ENCODE measurements at regions not wholly inside any gene's neighbourhood (a gene's known extent, or its start where the extent isn't known, plus 50 kb on each side); places are given as distances from the start of the nearest gene placed in this dataset.

DNA sequence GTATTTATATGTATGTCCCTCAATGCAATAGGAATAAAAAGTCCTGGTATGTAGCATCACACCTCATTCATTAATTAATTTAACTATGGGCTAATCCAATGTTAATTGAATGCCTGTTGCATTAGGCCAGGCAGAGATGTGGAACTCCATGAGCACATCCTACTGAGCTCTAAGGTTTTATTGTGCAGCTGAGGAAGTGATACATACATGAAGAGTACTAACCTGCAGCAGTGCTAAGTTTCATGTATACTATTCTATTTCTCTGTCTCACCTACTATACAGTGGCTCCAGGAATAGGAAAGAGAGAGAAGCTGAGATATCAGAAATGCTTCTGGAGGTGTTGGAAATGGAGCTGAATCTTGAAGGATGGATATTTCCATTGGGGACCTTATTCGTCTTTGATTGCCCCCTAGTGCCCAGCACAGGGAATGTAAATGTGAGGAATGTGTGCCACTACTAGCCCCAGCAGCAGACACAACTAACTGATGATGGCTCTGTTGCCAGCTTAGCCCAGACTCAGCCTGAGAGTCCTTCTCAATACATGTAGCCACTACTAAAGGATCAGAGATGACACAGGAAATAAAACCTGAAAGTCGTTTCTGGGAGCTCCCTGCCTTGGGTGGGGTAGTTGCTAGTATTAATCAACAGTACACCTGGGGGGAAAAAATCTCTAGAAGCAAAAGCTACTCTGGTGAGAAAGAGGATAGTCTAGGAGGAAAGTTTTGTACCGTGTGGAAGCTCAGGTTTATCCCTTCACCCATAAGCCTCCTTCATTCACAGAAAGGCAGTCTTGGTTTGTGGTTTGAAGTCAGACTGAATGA is 173.3 kb upstream of the FOXD3 start:
- Histone ChIP-seq H3K27me3 (peaks cover 3% of the 10 kb centered on the region), H3K9me3 (no peaks in the 10 kb centered on the region), H3K36me3 (no peaks in the 10 kb centered on the region), H3K4me1 (no peaks in the 10 kb centered on the region), H3K27ac (no peak overlapping the region), H3K4me3 (no peak overlapping the region)
- WGBS, result 21% methylated on average over 3 of the region's 3 CpGs
- no peak for TF ChIP-seq POLR2A (IDR thresholded peaks at IDR 0.05)
- TF ChIP-seq, protein P1, sequence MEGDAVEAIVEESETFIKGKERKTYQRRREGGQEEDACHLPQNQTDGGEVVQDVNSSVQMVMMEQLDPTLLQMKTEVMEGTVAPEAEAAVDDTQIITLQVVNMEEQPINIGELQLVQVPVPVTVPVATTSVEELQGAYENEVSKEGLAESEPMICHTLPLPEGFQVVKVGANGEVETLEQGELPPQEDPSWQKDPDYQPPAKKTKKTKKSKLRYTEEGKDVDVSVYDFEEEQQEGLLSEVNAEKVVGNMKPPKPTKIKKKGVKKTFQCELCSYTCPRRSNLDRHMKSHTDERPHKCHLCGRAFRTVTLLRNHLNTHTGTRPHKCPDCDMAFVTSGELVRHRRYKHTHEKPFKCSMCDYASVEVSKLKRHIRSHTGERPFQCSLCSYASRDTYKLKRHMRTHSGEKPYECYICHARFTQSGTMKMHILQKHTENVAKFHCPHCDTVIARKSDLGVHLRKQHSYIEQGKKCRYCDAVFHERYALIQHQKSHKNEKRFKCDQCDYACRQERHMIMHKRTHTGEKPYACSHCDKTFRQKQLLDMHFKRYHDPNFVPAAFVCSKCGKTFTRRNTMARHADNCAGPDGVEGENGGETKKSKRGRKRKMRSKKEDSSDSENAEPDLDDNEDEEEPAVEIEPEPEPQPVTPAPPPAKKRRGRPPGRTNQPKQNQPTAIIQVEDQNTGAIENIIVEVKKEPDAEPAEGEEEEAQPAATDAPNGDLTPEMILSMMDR (IDR thresholded peaks at IDR 0.05), result peak in 1 of 2 donors; percentile 26
- no peak for TF ChIP-seq POLR2AphosphoS5 (IDR thresholded peaks at IDR 0.05)
- no peak for TF ChIP-seq EP300 (IDR thresholded peaks at IDR 0.05)
- DNase-seq (ENCODE audit: low spot score in 2 of 2), result no peak

GRCh38 chr1:63152572-63152971 is 169.8 kb upstream of the FOXD3 start:
- TF ChIP-seq EP300 (IDR thresholded peaks at IDR 0.05), result no peak
- TF ChIP-seq, protein P1 (IDR thresholded peaks at IDR 0.05), result no peak
- no peak for TF ChIP-seq POLR2A (IDR thresholded peaks at IDR 0.05)
- TF ChIP-seq POLR2AphosphoS5 (IDR thresholded peaks at IDR 0.05), result no peak
- Histone ChIP-seq H3K36me3 (no peaks in the 10 kb centered on the region), H3K4me3 (no peak overlapping the region), H3K27ac (no peak overlapping the region), H3K4me1 (no peaks in the 10 kb centered on the region), H3K27me3 (peaks cover 3% of the 10 kb centered on the region), H3K9me3 (no peaks in the 10 kb centered on the region)
- DNase-seq (ENCODE audit: low spot score in 2 of 2), result no peak
- 42% methylated on average over 3 of the region's 3 CpGs for WGBS

- H3K27ac ChIP-seq, result no peak overlapping the region
- no peak for DNase-seq (ENCODE audit: low spot score in 2 of 2)
- H3K9me3 ChIP-seq, result no peaks in the 10 kb centered on the region
- H3K4me1 ChIP-seq, result no peaks in the 10 kb centered on the region
- no peak overlapping the region for H3K4me3 ChIP-seq
- H3K27me3 ChIP-seq, result no peaks in the 10 kb centered on the region
- WGBS, result 83% methylated on average over 2 of the region's 2 CpGs
- no peaks in the 10 kb centered on the region for H3K36me3 ChIP-seq
- TF ChIP-seq EP300 (IDR thresholded peaks at IDR 0.05) (no peak), POLR2A (IDR thresholded peaks at IDR 0.05) (no peak), POLR2AphosphoS5 (IDR thresholded peaks at IDR 0.05) (no peak)
- TF ChIP-seq, protein P1 (IDR thresholded peaks at IDR 0.05), result no peak
These were observed 166.9 kb upstream of the FOXD3 start for GRCh38 chr1:63155437-63155836.

- TF ChIP-seq POLR2A (IDR thresholded peaks at IDR 0.05), result no peak
- peaks cover 9% of the 10 kb centered on the region for H3K27me3 ChIP-seq
- no peaks in the 10 kb centered on the region for H3K36me3 ChIP-seq
- H3K27ac ChIP-seq, result no peak overlapping the region
- no peak for DNase-seq (ENCODE audit: low spot score in 2 of 2)
- 74% methylated on average over 5 of the region's 5 CpGs for WGBS
- no peaks in the 10 kb centered on the region for H3K9me3 ChIP-seq
- H3K4me3 ChIP-seq, result no peak overlapping the region
- no peaks in the 10 kb centered on the region for H3K4me1 ChIP-seq
These were observed 165.3 kb upstream of the FOXD3 start for GRCh38 chr1:63157085-63157484.

DNA sequence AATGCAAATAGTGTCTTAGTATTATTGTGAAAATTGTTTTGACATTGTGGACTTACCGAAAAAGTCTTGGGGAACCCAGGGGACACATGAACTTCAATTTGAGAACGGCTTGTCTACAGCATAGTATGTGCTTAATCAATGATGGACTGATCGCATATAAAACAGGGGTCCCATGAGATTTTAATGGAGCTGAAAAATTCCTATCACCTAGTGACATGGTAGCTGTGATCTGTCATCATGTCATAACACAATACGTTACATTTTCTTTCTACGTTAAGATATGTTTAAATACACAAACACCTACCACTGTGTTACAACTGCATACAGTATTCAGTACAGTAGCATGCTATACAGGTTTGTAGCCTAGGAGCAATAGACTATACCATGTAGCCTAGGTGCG is 153.3 kb upstream of the FOXD3 start:
- WGBS, result 77% methylated on average over 6 of the region's 6 CpGs
- no peak overlapping the region for H3K4me3 ChIP-seq
- no peaks in the 10 kb centered on the region for H3K36me3 ChIP-seq
- no peak for DNase-seq (ENCODE audit: low spot score in 2 of 2)
- no peak overlapping the region for H3K27ac ChIP-seq
- H3K4me1 ChIP-seq, result no peaks in the 10 kb centered on the region
- H3K27me3 ChIP-seq, result no peaks in the 10 kb centered on the region
- TF ChIP-seq, protein P1 (IDR thresholded peaks at IDR 0.05), result no peak
- no peak for TF ChIP-seq POLR2A (IDR thresholded peaks at IDR 0.05)
- no peak for TF ChIP-seq EP300 (IDR thresholded peaks at IDR 0.05)
- TF ChIP-seq POLR2AphosphoS5 (IDR thresholded peaks at IDR 0.05), result no peak
- H3K9me3 ChIP-seq, result no peaks in the 10 kb centered on the region

Data from suprapubic skin (tissue), 4 donors.